GM23248 (cell line): ENCODE measurements at regions not wholly inside any gene's neighbourhood (a gene's known extent, or its start where the extent isn't known, plus 50 kb on each side); places are given as distances from the start of the nearest gene placed in this dataset.

Experiments used
- DNase-seq: peaks from one replicate; pipeline ENCODE4 v3.0.0-alpha.2; 2015
- H2AFZ ChIP-seq: fragments of 200-600 bp; sonication (generic); 2 replicates; pipeline ENCODE4 v1.6.1; 2016; ENCODE audit warnings: antibody characterized with exemption
- H3F3A ChIP-seq: fragments of 200-600 bp; sonication (generic); 2 replicates; pipeline ENCODE4 v1.6.1; 2016; ENCODE audit warnings: mild to moderate bottlenecking, antibody characterized with exemption, mixed run types; ENCODE audit not compliant: insufficient read depth
- H3K27ac ChIP-seq: fragments of 200-600 bp; sonication (generic); 2 replicates; pipeline ENCODE4 v1.5.1; 2016; ENCODE audit warnings: mild to moderate bottlenecking
- H3K27me3 ChIP-seq: fragments of 200-600 bp; sonication (generic); replicated peaks from 2 replicates; pipeline ENCODE4 v1.6.1; 2016; ENCODE audit warnings: mild to moderate bottlenecking; ENCODE audit not compliant: insufficient read depth
- H3K36me3 ChIP-seq: fragments of 200-600 bp; sonication (generic); 2 replicates; pipeline ENCODE4 v1.6.1; 2016; ENCODE audit warnings: low read depth, mild to moderate bottlenecking
- H3K4me1 ChIP-seq: fragments of 200-600 bp; sonication (generic); 2 replicates; pipeline ENCODE4 v1.6.1; 2016; ENCODE audit warnings: mild to moderate bottlenecking; ENCODE audit not compliant: insufficient read depth
- H3K4me2 ChIP-seq: fragments of 200-600 bp; sonication (generic); one replicate; pipeline ENCODE4 v1.6.1; 2016; ENCODE audit warnings: mild to moderate bottlenecking; ENCODE audit not compliant: unreplicated experiment
- H3K4me3 ChIP-seq: fragments of 200-600 bp; sonication (generic); 2 replicates; pipeline ENCODE4 v1.5.1; 2016; ENCODE audit warnings: mild to moderate bottlenecking
- H3K79me2 ChIP-seq: fragments of 200-600 bp; sonication (generic); 2 replicates; pipeline ENCODE4 v1.6.1; 2016; ENCODE audit warnings: mild to moderate bottlenecking; ENCODE audit not compliant: insufficient read depth
- H3K9ac ChIP-seq: fragments of 200-600 bp; sonication (generic); 2 replicates; pipeline ENCODE4 v1.6.1; 2016; ENCODE audit warnings: mild to moderate bottlenecking
- H3K9me2 ChIP-seq: fragments of 200-600 bp; sonication (generic); 2 replicates; pipeline ENCODE4 v1.6.1; 2016; ENCODE audit warnings: mixed run types, mild to moderate bottlenecking, moderate library complexity; ENCODE audit not compliant: insufficient read depth
- H3K9me3 ChIP-seq: fragments of 200-600 bp; sonication (generic); one replicate; pipeline ENCODE4 v1.6.1; 2017; ENCODE audit warnings: low read depth
- H4K20me1 ChIP-seq: fragments of 200-600 bp; sonication (generic); 2 replicates; pipeline ENCODE4 v1.6.0; 2016; ENCODE audit not compliant: insufficient read depth
- EZH2 ChIP-seq: fragments of 200-600 bp; sonication (generic); IDR thresholded peaks from 2 replicates; pipeline ENCODE4 v1.6.1; 2018; ENCODE audit warnings: antibody characterized with exemption, mild to moderate bottlenecking; ENCODE audit not compliant: insufficient read depth, poor library complexity, severe bottlenecking
- EZH2phosphoT487 ChIP-seq: fragments of 200-600 bp; sonication (generic); IDR thresholded peaks from 2 replicates; pipeline ENCODE4 v1.6.1; 2018; ENCODE audit warnings: antibody characterized with exemption, moderate library complexity, mild to moderate bottlenecking, low read depth; ENCODE audit not compliant: insufficient read depth
- WGBS, 2 experiments: methylation state at CpG; one replicate each; pipeline ENCODE4 v1.1.6; 2015 to 2017; ENCODE audit warnings: low lambda C conversion rate in 2 of 2, low coverage in 1 of 2; ENCODE audit errors: missing lambda C conversion rate in 2 of 2; 5-methylcytosine and 5-hydroxymethylcytosine counted together
- in situ Hi-C: fragments of 300-500 bp; cut with MboI; formaldehyde crosslinking; loops from 2 replicates; pipeline ENCODE4 v1.15.0; 2020

DNA sequence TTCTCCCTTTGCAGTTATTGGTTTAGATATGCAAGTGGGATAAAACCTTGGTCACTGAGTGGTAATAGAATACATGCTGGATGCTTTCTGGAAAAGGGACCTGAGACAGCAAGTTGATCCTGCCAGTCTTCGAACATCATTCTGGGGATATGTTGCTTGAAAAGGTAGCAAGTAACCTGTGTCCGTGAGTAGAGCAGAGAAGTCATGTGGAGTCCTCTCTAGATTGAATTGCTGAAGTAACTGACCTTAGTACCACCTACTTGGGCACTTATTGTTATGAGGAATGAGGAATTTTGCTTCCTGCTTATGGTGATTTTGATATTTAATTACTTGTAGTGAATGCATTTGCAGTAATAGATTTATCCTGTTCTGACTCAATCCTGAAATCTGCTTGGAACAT is 367.3 kb upstream of the IMPG1 start:
- Histone ChIP-seq H3F3A (no peaks in the 10 kb centered on the region), H3K27me3 (no peaks in the 10 kb centered on the region), H4K20me1 (no peaks in the 10 kb centered on the region), H2AFZ (no peak overlapping the region), H3K79me2 (no peaks in the 10 kb centered on the region), H3K4me2 (no peak overlapping the region), H3K36me3 (no peaks in the 10 kb centered on the region), H3K4me3 (no peak overlapping the region), H3K9me2 (no peaks in the 10 kb centered on the region), H3K27ac (no peak overlapping the region), H3K9me3 (no peaks in the 10 kb centered on the region), H3K4me1 (no peaks in the 10 kb centered on the region), H3K9ac (no peak overlapping the region)
- TF ChIP-seq EZH2phosphoT487 (no peak), EZH2 (no peak)
- in situ Hi-C loops, result no loop called here
- 8 to 10% methylated on average over 2 of the region's 2 CpGs for WGBS, 2 experiments
- no peak for DNase-seq

DNA sequence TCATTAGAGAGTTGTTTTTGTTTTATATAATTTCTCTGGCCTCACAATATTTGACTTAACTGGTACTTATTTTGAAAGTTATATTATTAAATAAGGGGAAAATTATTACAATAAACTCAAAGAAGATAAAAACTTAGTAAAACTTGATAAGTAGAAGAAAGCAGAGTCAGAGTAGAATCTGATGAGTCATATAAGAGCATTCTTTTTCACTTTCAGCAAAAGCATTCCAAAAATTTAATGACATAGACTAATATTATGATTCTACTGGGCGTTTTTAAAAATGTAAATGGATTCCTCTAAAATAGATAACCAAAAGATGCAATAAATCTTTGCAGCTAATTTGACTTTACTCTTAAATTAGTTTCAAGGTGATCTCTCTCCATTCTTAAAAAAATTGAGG is 366.3 kb upstream of the IMPG1 start:
- H3K27ac ChIP-seq, result no peak overlapping the region
- in situ Hi-C loops, result no loop called here
- H2AFZ ChIP-seq, result no peak overlapping the region
- no peaks in the 10 kb centered on the region for H3K36me3 ChIP-seq
- no peaks in the 10 kb centered on the region for H3F3A ChIP-seq
- H4K20me1 ChIP-seq, result no peaks in the 10 kb centered on the region
- H3K4me1 ChIP-seq, result no peaks in the 10 kb centered on the region
- H3K79me2 ChIP-seq, result no peaks in the 10 kb centered on the region
- 0 to 4% methylated on average over 1 of the region's 1 CpG for WGBS, 2 experiments
- H3K9me3 ChIP-seq, result no peaks in the 10 kb centered on the region
- no peaks in the 10 kb centered on the region for H3K27me3 ChIP-seq
- no peak for DNase-seq
- H3K9me2 ChIP-seq, result no peaks in the 10 kb centered on the region
- no peak overlapping the region for H3K9ac ChIP-seq
- TF ChIP-seq EZH2 (no peak), EZH2phosphoT487 (no peak)
- no peak overlapping the region for H3K4me2 ChIP-seq
- H3K4me3 ChIP-seq, result no peak overlapping the region

DNA sequence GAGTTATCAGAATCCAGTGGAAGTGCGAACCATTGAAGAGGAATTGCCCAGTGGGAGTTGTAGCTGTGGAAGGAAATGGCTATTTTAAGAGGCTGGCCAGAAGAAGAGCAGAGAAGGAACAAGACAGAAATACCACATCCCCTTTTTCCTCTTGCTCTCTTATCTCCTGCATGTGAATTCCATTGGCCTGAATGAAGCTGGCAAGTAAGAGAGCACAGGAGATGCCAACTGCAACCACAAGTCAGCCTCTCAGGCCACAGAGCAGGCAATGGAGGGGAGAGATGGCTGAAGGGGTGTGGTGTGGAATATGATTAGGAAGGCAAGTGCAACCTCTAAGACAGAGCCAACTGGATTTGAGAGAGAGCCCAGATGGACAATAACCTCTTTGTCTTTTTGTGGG is 362.7 kb upstream of the IMPG1 start:
- DNase-seq, result no peak
- Histone ChIP-seq H3K9me2 (no peaks in the 10 kb centered on the region), H3F3A (no peaks in the 10 kb centered on the region), H3K27me3 (no peaks in the 10 kb centered on the region), H3K4me1 (no peaks in the 10 kb centered on the region), H3K4me3 (no peak overlapping the region), H3K9ac (no peak overlapping the region), H3K79me2 (no peaks in the 10 kb centered on the region), H2AFZ (no peak overlapping the region), H3K27ac (no peak overlapping the region), H3K36me3 (no peaks in the 10 kb centered on the region), H4K20me1 (no peaks in the 10 kb centered on the region), H3K4me2 (no peak overlapping the region), H3K9me3 (no peaks in the 10 kb centered on the region)
- TF ChIP-seq EZH2phosphoT487 (no peak), EZH2 (no peak)
- in situ Hi-C loops, result no loop called here
- WGBS, 2 experiments, result 12 to 24% methylated on average over 1 of the region's 1 CpG

DNA sequence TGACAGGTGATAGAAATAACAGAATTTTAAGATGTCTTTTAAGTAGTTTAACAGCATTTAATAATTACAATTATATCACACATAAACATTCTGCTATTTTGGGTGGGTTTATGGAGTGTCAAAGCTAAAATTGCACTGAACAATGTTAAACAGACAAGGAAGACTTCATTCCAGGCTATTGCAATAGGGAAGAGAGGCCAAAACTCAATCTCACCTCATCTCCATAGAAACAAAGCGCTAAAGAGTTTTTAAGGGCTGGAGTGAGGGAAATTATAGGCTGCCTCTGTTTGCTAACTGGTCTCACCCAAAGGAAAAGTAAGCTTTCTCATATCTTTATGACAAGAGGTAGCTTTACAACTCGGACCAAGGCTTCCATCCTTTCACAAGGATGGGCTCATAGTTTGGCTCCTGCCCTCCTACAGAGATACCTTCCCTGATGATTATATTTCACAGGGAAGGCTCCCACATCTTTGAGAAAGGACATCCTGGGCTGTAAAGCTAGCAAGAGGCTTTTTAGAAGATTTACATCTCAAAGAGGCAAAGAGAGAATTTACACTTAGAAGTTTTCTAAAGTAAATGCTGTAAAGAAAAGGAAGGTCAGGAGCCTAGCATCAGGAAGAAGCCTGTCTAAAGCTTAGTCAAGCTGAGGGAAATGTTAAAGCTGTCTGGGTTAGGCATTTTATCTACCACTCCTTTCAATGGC is 350.2 kb upstream of the IMPG1 start:
- 4 to 5% methylated on average over 2 of the region's 2 CpGs for WGBS, 2 experiments
- H3K27me3 ChIP-seq, result no peaks in the 10 kb centered on the region

More for the DNA sequence above, 350.2 kb upstream of the IMPG1 start:
- DNase-seq, result no peak
- H3K79me2 ChIP-seq, result no peaks in the 10 kb centered on the region
- H3K4me2 ChIP-seq, result no peak overlapping the region
- no peaks in the 10 kb centered on the region for H3K9me2 ChIP-seq
- H3F3A ChIP-seq, result no peaks in the 10 kb centered on the region
- no peak overlapping the region for H3K27ac ChIP-seq
- H3K36me3 ChIP-seq, result no peaks in the 10 kb centered on the region
- H3K9me3 ChIP-seq, result no peaks in the 10 kb centered on the region
- H3K4me1 ChIP-seq, result no peaks in the 10 kb centered on the region
- H3K9ac ChIP-seq, result no peak overlapping the region
- H4K20me1 ChIP-seq, result no peaks in the 10 kb centered on the region
- H3K4me3 ChIP-seq, result no peak overlapping the region
- in situ Hi-C loops, result no loop called here
- H2AFZ ChIP-seq, result no peak overlapping the region
- TF ChIP-seq EZH2phosphoT487, result no peak
- TF ChIP-seq EZH2, result no peak
